GM19025 (cell line): ENCODE measurements at regions not wholly inside any gene's neighbourhood (a gene's known extent, or its start where the extent isn't known, plus 50 kb on each side); places are given as distances from the start of the nearest gene placed in this dataset.

Experiments
- ATAC-seq: cut with Tn5 transposase; IDR thresholded peaks from one replicate; pipeline ENCODE4 v1.9.1; 2021; ENCODE audit warnings: mild to moderate bottlenecking, low read depth, moderate library complexity; ENCODE audit not compliant: unreplicated experiment

DNA sequence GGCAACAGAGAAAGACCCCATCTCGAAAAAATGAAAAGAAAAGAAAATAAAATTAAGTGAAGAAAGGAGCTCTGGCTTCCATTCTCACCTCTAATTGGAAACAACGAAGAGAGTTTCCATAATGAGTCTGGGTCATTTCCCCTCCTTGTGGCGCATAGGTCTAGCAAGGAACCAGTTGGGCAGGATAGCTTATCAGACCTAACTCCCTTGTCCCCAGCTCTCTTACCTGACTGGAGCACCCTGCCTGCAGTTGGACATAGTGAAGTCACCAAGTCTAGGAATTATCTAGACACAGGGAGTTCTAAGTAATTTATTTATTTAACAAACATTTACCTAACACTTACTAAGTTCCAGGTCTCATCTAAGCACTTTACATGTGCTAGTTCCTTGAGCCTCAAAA, 63.0 kb upstream of the RAB4A start:
- no peak for ATAC-seq

DNA sequence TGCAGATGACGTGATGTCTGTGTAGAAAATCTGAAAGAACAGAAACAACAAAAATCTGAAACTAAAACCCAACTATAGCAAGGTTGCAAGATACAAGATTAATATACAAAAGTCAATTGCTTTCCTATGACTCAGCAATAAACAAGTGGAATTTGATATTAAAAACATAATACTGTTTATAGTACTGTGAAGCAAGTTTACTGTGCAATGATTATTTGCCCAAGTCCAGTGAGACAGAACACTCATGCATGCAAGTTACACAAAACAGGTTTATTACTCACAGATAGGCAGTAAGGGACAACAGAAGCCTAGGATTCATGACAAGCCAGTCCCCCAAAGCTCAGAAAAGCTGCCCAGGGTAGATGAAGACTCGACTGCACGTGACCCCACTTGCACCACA, 62.4 kb upstream of the RAB4A start:
- ATAC-seq: no peak

DNA sequence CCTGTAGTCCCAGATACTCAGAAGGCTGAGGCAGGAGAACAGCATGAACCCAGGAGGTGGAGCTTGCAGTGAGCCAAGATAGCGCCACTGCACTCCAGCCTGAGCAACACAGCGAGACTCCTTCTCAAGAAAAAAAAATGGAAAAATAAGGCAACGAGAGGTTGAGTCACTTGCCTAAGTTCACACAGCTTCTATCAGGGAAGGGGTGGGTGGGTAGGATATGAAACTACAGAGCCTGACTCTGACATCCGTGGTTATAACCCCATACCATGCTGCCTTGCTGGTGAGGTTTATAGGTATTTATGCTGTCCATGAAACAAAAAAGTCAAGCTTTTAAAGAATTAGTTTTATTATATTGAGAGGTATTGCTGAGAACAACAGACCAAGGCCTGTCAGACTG, 61.5 kb upstream of the RAB4A start:
- ATAC-seq: no peak

DNA sequence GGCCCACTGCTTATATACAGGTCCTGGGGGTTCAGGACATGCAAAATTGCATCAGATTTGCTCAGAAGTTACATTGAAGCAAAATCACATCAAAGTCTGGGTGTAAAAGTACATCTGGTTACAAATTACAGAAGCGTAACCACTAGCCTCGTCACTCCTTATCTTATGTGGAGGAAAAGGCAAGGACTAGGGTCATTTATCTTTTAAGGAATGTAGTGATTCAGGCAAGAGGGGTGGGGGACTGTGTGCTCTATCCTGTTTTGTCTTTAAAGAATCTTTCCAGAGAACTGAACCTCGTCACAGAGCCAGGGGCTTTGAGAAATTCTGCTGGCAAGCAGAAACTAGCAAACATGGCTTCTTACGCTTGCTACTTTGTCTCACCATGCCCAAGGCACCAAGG, 61.1 kb upstream of the RAB4A start:
- ATAC-seq: no peak

DNA sequence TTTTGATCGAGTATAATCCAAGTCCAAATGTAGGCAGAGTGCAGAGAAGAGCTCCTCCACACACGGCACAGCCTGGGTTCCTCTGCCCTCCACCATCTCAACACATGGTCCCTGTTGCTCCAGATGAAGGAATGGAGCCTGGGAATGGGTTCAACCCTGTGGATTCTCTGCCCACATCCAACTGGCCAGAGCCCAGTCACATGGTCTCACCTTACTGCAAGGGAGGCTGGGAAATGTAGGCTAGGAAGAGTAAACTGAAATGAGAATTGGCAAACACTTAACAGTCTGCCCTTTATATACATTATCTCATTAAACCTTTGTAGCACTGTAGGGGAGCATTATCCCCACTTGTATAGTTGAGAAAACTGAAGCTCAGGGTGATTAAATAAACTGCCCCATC, 60.1 kb upstream of the RAB4A start:
- no peak for ATAC-seq

DNA sequence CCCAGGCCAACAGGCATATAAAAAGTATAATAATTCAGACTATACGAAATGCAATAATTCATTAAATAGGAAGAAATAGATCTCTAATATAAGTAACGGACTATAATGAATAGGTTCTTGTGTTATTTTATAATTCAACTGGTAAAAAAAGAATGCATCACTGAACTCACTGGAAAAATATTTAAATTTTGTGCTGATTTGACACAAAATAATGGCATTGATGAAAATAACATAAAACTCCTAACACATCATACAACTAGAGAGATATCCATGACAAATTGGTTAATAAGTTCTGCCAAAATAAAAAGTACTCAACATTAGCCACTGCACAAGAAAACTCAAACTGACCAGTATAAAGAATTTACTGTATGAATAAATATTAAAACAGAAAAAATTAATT, 57.1 kb upstream of the RAB4A start:
- no peak for ATAC-seq

DNA sequence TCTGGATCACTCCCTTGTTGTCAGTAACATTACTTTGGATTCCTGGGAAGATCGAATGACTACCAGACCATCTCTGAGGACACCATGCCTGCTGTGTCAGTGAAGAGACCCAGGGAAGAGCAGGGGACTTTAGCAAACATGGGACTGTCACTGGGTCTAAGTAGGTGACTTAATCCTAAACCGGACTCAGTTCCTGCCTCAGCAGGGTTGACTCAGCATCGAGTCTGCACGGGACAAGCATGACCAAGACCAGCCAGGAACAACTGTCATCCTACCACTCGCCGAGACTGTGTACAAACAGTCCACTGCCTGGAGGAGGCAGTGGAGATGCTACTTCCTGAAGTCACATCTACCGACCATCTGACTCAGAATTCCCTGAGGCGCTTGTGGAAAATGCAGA, 53.2 kb upstream of the RAB4A start:
- no peak for ATAC-seq

DNA sequence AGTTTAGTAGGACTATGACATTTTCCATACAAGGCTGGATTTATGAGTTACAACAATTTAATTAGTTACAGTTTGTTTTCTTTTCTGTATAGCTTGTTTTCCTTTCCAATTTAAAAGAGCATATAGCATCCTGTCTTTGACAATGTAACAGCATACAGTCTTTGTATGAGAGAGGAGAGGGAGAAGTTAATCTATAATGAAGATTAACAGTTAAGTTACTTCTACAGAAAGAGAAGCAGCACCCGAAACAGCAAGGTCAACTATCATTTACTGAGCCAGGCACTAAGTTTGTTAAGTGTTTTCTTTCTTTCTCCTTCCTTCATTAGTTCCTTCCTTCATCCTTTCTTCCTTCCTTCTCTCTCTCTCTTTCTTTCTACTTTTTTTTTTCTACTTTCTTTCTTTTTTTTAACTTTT, 52.3 kb upstream of the RAB4A start:
- no peak for ATAC-seq

DNA sequence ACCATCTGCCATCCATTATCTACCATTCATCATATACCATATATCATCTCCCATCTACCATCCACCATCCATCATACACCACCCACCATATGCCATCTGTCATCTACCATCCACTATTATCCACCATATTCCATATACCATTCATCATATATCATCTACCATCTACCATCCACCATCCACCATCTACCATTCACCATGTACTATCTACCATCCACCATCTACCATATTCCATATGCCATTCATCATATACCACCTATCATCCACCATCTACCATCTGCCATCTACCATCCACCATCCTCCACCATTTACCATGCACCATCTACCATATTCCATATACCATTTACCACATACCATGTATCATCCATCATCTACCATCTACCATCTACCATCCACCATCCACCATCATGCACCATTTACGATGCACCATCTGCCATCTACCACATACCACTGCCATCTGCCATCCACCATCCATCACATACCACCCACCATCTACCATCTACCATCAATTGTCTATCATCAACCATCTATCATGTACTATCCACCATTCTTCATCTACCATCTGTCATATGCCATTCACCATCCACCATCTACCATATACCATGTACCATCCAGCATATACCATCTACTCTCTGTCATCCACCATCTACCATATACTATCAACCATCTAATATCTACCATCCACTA, 50.6 kb upstream of the RAB4A start:
- ATAC-seq: no peak

DNA sequence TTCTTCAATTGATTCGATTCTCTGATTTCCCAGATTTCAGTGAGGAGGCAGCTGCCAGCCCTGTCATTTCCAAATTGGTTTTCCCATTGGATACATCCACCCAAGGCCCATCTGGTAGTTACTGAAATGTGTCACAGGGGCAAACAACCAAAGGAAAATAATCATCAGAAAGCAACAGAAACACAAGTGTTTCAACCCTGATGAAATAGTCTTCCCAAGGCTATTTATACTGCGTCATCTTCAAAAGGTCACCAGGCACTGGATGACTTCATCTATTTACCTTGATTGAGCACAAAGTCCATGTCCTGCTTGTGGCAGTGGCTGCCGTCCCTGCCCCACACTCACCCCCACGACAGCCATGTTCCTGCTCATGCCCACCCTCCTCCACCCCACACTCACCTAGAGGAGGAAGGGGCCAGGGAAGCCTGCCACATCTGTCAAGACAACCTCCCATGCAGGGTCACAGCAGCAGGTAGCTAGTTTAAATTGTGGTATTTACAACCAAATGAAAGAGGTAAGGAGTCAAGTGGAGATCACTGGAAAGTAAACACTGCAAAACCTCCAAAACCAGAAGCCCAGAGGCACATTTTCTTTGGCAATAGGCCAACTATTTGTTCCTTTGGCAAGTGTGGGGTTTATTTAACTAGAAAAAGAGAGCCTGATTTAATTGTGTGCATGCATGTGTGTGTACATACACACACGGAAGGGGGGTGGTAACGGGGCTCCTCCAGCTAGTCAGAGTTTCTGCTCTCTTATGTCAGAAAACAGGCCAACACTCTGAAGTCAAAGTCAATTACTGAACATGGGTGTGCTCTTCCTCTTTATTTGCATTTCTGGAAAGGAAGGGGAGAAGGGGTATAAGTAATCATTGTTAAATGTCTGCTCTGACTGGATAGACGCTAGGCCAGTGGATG, 49.5 kb upstream of the RAB4A start:
- no peak for ATAC-seq
